Keratinocyte (primary cell): ENCODE measurements at regions not wholly inside any gene's neighbourhood (a gene's known extent, or its start where the extent isn't known, plus 50 kb on each side); places are given as distances from the start of the nearest gene placed in this dataset.

ENCODE experiments used
- DNase-seq: peaks from one replicate; pipeline ENCODE4 v3.0.0-alpha.2; 2011; ENCODE audit warnings: low read depth, missing footprints, low spot score
- FAIRE-seq: peaks from 2 replicates; lab custom pipeline; 2011; peaks lifted over from hg19 to GRCh38; lab: Jason Lieb, UNC
- H2AFZ ChIP-seq: 2 replicates; pipeline ENCODE4 v1.6.0; 2012; ENCODE audit warnings: low read length, control low read depth, inconsistent platforms; ENCODE audit not compliant: control insufficient read depth
- H3K27ac ChIP-seq: 2 replicates; pipeline ENCODE4 v1.5.1; 2011; ENCODE audit warnings: low read length; ENCODE audit not compliant: control insufficient read depth, insufficient read depth
- H3K27me3 ChIP-seq: 3 replicates; pipeline ENCODE4 v1.6.0; 2011; ENCODE audit warnings: low read length; ENCODE audit not compliant: control insufficient read depth, insufficient read depth; ENCODE audit errors: extremely low read depth
- H3K36me3 ChIP-seq, 2 experiments: 2 replicates in 1 of 2; 3 replicates in 1 of 2; pipeline ENCODE4 v1.5.1; 2011; ENCODE audit warnings: low read length in 2 of 2, mild to moderate bottlenecking in 1 of 2; ENCODE audit not compliant: control insufficient read depth in 2 of 2, insufficient read depth in 2 of 2; ENCODE audit errors: extremely low read depth in 1 of 2
- H3K4me1 ChIP-seq: 3 replicates; pipeline ENCODE4 v1.5.1; 2011; ENCODE audit warnings: low read length; ENCODE audit not compliant: control insufficient read depth, insufficient read depth; ENCODE audit errors: extremely low read depth
- H3K4me2 ChIP-seq: 3 replicates; pipeline ENCODE4 v1.6.0; 2011; ENCODE audit warnings: low read depth, low read length; ENCODE audit not compliant: control insufficient read depth, insufficient read depth; ENCODE audit errors: extremely low read depth
- H3K4me3 ChIP-seq, 3 experiments: fragments of 200-600 bp in 1 of 3; sonication (generic) in 1 of 3; 2 replicates in 2 of 3; 3 replicates in 1 of 3; pipeline ENCODE4 v1.5.1; 2011 to 2016; ENCODE audit warnings: low read length in 3 of 3, mild to moderate bottlenecking in 3 of 3, control low read depth in 2 of 3, inconsistent platforms in 1 of 3, low read depth in 1 of 3, mixed read lengths in 1 of 3, mixed run types in 1 of 3, moderate library complexity in 1 of 3; ENCODE audit not compliant: control insufficient read depth in 2 of 3, insufficient read depth in 2 of 3; ENCODE audit errors: extremely low read depth in 1 of 3
- H3K79me2 ChIP-seq: 2 replicates; pipeline ENCODE4 v1.6.0; 2012; ENCODE audit warnings: low read length; ENCODE audit not compliant: control insufficient read depth, insufficient read depth
- H3K9ac ChIP-seq: 3 replicates; pipeline ENCODE4 v1.6.0; 2011; ENCODE audit warnings: low read length; ENCODE audit not compliant: control insufficient read depth, insufficient read depth; ENCODE audit errors: extremely low read depth
- H3K9me1 ChIP-seq: 3 replicates; pipeline ENCODE4 v1.6.0; 2011; ENCODE audit warnings: low read length; ENCODE audit not compliant: control insufficient read depth, insufficient read depth; ENCODE audit errors: extremely low read depth
- H3K9me3 ChIP-seq: 2 replicates; pipeline ENCODE4 v1.5.1; 2012; ENCODE audit warnings: low read depth, low read length; ENCODE audit not compliant: control insufficient read depth
- H4K20me1 ChIP-seq: 3 replicates; pipeline ENCODE4 v1.6.0; 2011; ENCODE audit warnings: low read length; ENCODE audit not compliant: control insufficient read depth, insufficient read depth; ENCODE audit errors: extremely low read depth
- EZH2 ChIP-seq: IDR thresholded peaks from one replicate; pipeline ENCODE4 v1.6.1; 2012; ENCODE audit warnings: inconsistent platforms, mild to moderate bottlenecking, low read length, moderate library complexity
- dilution Hi-C: fragments of 300-500 bp; cut with MboI; formaldehyde crosslinking; loops from one replicate; pipeline ENCODE4 v1.7.0; 2020; ENCODE audit warnings: low sequenced_read_pairs; ENCODE audit not compliant: extremely low pct_ligation_motif_present
- TF ChIP-seq, protein P1 (sequence below), 3 experiments: IDR thresholded peaks in 1 of 3; conservative IDR thresholded peaks in 1 of 3; optimal IDR thresholded peaks in 1 of 3; 2 replicates in 2 of 3; 3 replicates in 1 of 3; pipeline versions ENCODE3 to v1.5.1; 2011; ENCODE audit warnings: low read length in 3 of 3, mild to moderate bottlenecking in 3 of 3, moderate library complexity in 2 of 3, control low read depth in 1 of 3, inconsistent platforms in 1 of 3; ENCODE audit not compliant: insufficient read depth in 2 of 3; ENCODE audit errors: extremely low read depth in 1 of 3

DNA sequence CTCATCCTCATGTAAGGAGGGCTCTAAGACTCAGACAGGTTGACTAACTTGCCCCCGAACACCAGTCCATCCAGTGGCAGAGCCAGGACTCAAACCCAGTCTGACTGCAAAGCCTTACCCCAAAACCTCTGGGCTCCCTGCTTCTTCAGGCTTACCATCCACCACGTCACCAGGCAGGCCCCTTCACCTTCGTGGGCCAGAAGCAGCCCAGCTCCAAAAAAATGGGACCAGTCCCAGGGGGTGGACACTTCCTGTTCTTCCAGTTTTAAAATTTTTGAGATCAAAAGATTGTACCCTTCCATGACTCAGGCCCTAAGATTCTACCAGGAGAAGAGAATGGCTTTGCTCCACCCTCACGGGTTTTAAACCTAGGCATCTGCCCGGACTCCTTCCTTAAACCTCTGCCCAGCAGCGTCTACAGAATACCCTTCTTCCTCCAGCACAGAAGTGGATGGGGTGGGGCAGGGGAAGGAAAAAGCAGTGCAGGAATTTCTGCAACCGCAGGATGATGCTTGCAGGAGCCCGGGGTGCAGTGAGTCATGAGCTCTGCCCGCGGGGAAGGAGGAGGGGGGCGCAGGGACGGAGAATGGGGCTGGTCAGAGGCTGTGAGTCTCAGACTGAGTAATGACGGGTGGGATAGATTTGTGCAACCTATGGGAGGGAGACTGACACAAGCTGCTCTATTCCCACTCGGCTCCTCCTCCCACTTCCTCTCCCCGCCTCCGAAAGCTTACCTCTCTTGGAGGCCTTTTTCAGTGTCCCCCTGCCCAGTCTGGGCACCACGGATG, 50.4 kb upstream of the STXBP1 start:
- H3K27ac ChIP-seq, result peak overlapping the region; percentile 80
- peaks cover 86% of the 10 kb centered on the region for H3K4me1 ChIP-seq
- DNase-seq, result peak; percentile 99
- H3K4me3 ChIP-seq, result peak overlapping the region in 1 of 3 experiments; percentile 15
- peak overlapping the region; percentile 7 for H3K9ac ChIP-seq
- peak overlapping the region; percentile 78 for H3K4me2 ChIP-seq
- dilution Hi-C loops, result no loop called here
- TF ChIP-seq, protein P1, sequence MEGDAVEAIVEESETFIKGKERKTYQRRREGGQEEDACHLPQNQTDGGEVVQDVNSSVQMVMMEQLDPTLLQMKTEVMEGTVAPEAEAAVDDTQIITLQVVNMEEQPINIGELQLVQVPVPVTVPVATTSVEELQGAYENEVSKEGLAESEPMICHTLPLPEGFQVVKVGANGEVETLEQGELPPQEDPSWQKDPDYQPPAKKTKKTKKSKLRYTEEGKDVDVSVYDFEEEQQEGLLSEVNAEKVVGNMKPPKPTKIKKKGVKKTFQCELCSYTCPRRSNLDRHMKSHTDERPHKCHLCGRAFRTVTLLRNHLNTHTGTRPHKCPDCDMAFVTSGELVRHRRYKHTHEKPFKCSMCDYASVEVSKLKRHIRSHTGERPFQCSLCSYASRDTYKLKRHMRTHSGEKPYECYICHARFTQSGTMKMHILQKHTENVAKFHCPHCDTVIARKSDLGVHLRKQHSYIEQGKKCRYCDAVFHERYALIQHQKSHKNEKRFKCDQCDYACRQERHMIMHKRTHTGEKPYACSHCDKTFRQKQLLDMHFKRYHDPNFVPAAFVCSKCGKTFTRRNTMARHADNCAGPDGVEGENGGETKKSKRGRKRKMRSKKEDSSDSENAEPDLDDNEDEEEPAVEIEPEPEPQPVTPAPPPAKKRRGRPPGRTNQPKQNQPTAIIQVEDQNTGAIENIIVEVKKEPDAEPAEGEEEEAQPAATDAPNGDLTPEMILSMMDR (optimal IDR thresholded peaks at IDR 0.05 in 1 of 3, IDR thresholded peaks at IDR 0.05 in 1 of 3, conservative IDR thresholded peaks at IDR 0.05 in 1 of 3; ENCODE audit: extremely low read depth in 1 of 3, insufficient read depth in 2 of 3, low read length in 3 of 3), result no peak
- TF ChIP-seq EZH2, result no peak
- no peaks in the 10 kb centered on the region for H3K9me3 ChIP-seq
- H3K27me3 ChIP-seq, result no peaks in the 10 kb centered on the region
- FAIRE-seq, result peak; percentile 95
- peaks cover 17% of the 10 kb centered on the region for H4K20me1 ChIP-seq
- H2AFZ ChIP-seq, result no peak overlapping the region
- peaks cover 3% of the 10 kb centered on the region for H3K9me1 ChIP-seq
- peaks cover 91% of the 10 kb centered on the region for H3K79me2 ChIP-seq
- peaks cover 40 to 65% of the 10 kb centered on the region in 2 experiments for H3K36me3 ChIP-seq
